SK-MEL-5 (cell line): ENCODE measurements at regions not wholly inside any gene's neighbourhood (a gene's known extent, or its start where the extent isn't known, plus 50 kb on each side); places are given as distances from the start of the nearest gene placed in this dataset.

Source experiments
- DNase-seq: peaks from one replicate; pipeline ENCODE4 v3.0.0-alpha.2; 2016; ENCODE audit warnings: low read depth, low spot score
- in situ Hi-C: cut with HindIII; loops from 2 replicates; pipeline ENCODE4 v1.10.0; 2016; ENCODE audit warnings: low sequenced_read_pairs, high pct_unique_total_duplicates, low pct_unique_long_range_greater_than_20kb

- no peak for DNase-seq
- in situ Hi-C loops: no loop called here
Measured at GRCh38 chr7:116614499-116615262, 57.3 kb upstream of the MET start.

- DNase-seq: peak; percentile 78
- in situ Hi-C loops: no loop called here
Measured at GRCh38 chr7:116616555-116617059, 55.4 kb upstream of the MET start.

- in situ Hi-C loops: no loop called here
- DNase-seq: no peak
Measured at GRCh38 chr7:116617878-116618277, 54.1 kb upstream of the MET start.

- no peak for DNase-seq
- in situ Hi-C loops: no loop called here
Measured at GRCh38 chr7:116618338-116619128, 53.5 kb upstream of the MET start.

GRCh38 chr7:116621649-116622048, 50.3 kb upstream of the MET start:
- DNase-seq: no peak
- in situ Hi-C loops: no loop called here
